ENCODE measurements at regions not wholly inside any gene's neighbourhood (a gene's known extent, or its start where the extent isn't known, plus 50 kb on each side); places are given as distances from the start of the nearest gene placed in this dataset.

DNA sequence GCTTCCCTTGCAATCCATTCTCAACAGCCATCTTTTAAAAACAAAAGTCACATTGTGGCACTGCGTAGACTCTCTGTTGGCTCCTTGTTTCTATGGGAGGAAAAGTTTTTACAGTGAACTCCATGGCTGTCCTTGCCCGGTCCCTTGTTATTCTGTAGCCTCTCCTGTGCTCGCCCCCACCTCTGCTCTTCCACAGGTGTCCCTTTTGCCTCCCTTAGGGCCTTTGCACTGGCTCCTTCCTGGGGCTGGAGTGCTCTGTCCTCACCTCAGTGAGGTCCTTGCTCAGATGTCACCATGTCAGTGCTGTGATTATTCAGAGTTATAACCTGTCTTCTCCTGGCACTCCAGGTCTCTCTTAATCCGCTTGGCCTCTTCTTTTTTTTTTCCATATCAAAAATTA, 308.8 kb downstream of the DOCK8 start:
- TF ChIP-seq CTCF (IDR thresholded peaks at IDR 0.05), result no peak
- TF ChIP-seq POLR2A (IDR thresholded peaks at IDR 0.05), result no peak
